Activated T-helper 1 cell treated with anti-CD3 and anti-CD28 coated beads, Interleukin-12 subunit alpha, Interleukin-12 subunit beta, Interleukin-2, Interleukin-4 antibody, amounts not matched to agents 30 ng/mL and 10 ng/mL and 1 ng/mL, durations not matched to agents 14 hours and 24 hours and 36 hours (primary cell): ENCODE measurements at regions not wholly inside any gene's neighbourhood (a gene's known extent, or its start where the extent isn't known, plus 50 kb on each side); places are given as distances from the start of the nearest gene placed in this dataset.

Source experiments
- DNase-seq: peaks from one replicate; pipeline ENCODE4 v3.0.0; 2021; ENCODE audit warnings: low spot score
- H3K27ac Mint-ChIP-seq: one replicate; pipeline ENCODE4 v1.8.0; 2021; ENCODE audit warnings: mild to moderate bottlenecking, mixed read lengths
- H3K27me3 Mint-ChIP-seq: one replicate; pipeline ENCODE4 v1.8.0; 2022; ENCODE audit warnings: mild to moderate bottlenecking, moderate library complexity, mixed read lengths; ENCODE audit not compliant: insufficient read depth
- H3K36me3 Mint-ChIP-seq: one replicate; pipeline ENCODE4 v1.8.0; 2021; ENCODE audit warnings: low read depth, mixed read lengths
- H3K4me1 Mint-ChIP-seq: one replicate; pipeline ENCODE4 v1.8.0; 2021; ENCODE audit warnings: low read depth, mixed read lengths
- H3K4me3 Mint-ChIP-seq: one replicate; pipeline ENCODE4 v1.8.0; 2021; ENCODE audit warnings: mild to moderate bottlenecking, moderate library complexity, mixed read lengths
- H3K9me3 Mint-ChIP-seq: one replicate; pipeline ENCODE4 v1.8.0; 2021; ENCODE audit warnings: mixed read lengths
- intact Hi-C: fragments of 100-400 bp; cut with micrococcal nuclease; formaldehyde crosslinking; loops from one replicate; pipeline ENCODE4 v1.15.1; 2024

DNA sequence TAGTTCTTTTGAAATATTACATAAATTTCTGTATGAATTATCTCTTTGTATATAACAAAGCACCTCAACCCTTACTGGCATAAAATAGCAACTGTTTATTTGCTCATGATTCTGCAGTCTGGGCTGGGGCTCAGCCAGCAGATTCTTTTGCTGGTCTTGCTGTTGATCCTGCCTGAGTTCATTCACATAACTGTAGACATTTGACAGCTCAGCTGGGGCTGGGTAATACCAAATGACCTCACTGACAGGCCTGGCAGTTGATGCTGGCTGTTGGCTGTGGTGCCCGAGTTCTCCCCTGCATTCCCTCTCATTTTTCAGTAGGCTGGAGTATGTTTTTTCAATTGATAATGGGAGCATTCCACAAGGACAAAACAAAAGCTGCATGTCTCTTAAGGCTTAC, 449.9 kb upstream of the GOLIM4 start:
- Mint-ChIP-seq H3K27me3 (no peaks in the 10 kb centered on the region), H3K4me3 (no peak overlapping the region), H3K36me3 (no peaks in the 10 kb centered on the region), H3K27ac (no peak overlapping the region), H3K4me1 (no peaks in the 10 kb centered on the region), H3K9me3 (no peaks in the 10 kb centered on the region)
- intact Hi-C loops = no loop called here
- no peak for DNase-seq

GRCh38 chr3:168544097-168544957, 448.6 kb upstream of the GOLIM4 start:
- intact Hi-C loops = no loop called here
- Mint-ChIP-seq H3K36me3 (no peaks in the 10 kb centered on the region), H3K27ac (no peak overlapping the region)

DNA sequence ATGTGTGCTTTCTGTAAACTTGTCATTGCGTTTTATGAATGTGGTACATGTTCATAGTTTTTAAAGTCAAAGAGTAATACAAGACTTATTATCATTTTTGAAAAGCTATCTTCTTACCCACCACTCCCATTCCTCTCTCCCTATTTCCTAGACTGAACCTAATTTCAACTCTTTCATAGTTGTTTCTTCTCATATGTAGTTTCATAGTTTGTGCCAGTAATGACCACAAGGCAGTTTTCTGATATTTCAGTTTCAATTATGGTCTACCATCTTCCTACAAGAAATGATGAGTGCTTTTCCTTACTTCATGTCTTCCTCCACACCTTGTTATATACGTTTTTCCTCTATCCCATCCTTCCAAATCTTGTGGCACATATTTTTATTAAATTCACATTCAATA, 445.0 kb upstream of the GOLIM4 start:
- DNase-seq = no peak
- Mint-ChIP-seq H3K4me1 (no peaks in the 10 kb centered on the region), H3K9me3 (no peaks in the 10 kb centered on the region), H3K27me3 (no peaks in the 10 kb centered on the region), H3K4me3 (no peak overlapping the region), H3K27ac (no peak overlapping the region), H3K36me3 (no peaks in the 10 kb centered on the region)
- intact Hi-C loops = no loop called here

More at GRCh38 chr3:168544097-168544957, 448.6 kb upstream of the GOLIM4 start:
- Mint-ChIP-seq H3K4me1 (no peaks in the 10 kb centered on the region), H3K27me3 (no peaks in the 10 kb centered on the region), H3K9me3 (no peaks in the 10 kb centered on the region), H3K4me3 (no peak overlapping the region)
- no peak for DNase-seq

DNA sequence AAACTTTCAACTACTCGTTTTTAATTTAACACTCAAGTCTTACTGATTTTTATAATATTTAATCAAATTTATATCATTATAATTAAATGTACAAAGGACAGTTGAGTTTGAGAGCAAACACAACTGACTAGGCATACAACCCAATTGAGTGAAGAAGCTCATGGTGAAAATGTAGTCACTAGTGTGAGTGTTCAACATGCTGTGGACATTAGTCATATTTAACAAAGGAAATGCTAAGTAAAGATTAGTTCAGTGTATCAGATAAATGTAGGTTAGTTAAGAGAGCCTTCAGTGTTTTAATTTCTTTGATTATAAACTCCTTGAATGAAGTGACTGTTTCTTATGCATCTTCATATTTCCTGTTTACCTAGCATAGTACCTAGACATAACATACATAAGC, 444.2 kb upstream of the GOLIM4 start:
- no peak overlapping the region for H3K4me3 Mint-ChIP-seq

DNA sequence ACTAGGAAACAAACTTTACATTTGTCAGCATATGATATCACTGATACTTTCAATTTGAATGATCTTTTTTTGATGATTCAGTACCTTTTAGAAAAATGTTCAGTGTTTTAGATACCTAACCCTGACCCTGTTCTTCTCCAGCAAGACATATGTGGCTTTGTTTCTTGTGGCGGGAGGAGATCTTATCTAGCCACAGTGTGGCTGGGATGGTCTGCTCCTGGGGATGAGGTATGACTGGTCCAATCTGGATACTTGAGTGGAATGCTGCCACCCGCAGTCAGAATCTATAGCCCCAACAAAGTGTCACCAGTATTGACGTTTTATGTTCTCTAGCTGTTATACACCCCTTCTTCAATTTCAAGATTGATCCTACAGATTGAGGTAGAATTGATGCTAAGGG, 439.0 kb upstream of the GOLIM4 start:
- no peaks in the 10 kb centered on the region for H3K9me3 Mint-ChIP-seq
- no peak overlapping the region for H3K27ac Mint-ChIP-seq
- DNase-seq = no peak
- intact Hi-C loops = no loop called here
- H3K4me1 Mint-ChIP-seq = no peaks in the 10 kb centered on the region
- no peaks in the 10 kb centered on the region for H3K27me3 Mint-ChIP-seq
- no peaks in the 10 kb centered on the region for H3K36me3 Mint-ChIP-seq
- no peak overlapping the region for H3K4me3 Mint-ChIP-seq

More for the DNA sequence above, 444.2 kb upstream of the GOLIM4 start:
- Mint-ChIP-seq H3K9me3 (no peaks in the 10 kb centered on the region), H3K27me3 (no peaks in the 10 kb centered on the region), H3K36me3 (no peaks in the 10 kb centered on the region), H3K27ac (no peak overlapping the region), H3K4me1 (no peaks in the 10 kb centered on the region)
- intact Hi-C loops = no loop called here
- DNase-seq = no peak

DNA sequence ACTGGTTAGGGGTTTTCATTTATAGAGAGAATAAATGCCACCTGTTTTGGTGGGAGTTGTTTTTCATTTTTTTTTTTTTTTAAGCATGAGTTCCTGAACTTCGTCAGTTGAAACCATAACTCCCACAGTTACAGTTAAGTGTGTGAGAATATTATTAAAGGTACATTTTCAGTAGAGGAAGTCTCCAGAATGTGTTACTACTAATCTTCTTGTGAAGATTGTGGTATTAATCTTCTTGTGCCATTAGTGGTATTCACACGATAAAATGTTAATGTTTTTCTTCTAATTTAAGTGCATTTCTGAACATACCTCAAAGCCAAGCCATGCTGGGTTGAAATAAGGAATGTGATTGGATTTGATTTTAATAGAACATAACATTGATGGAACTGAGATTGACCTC, 437.9 kb upstream of the GOLIM4 start:
- Mint-ChIP-seq H3K27ac (no peak overlapping the region), H3K4me3 (no peak overlapping the region), H3K4me1 (no peaks in the 10 kb centered on the region), H3K27me3 (no peaks in the 10 kb centered on the region), H3K9me3 (no peaks in the 10 kb centered on the region), H3K36me3 (no peaks in the 10 kb centered on the region)
- intact Hi-C loops = no loop called here
- no peak for DNase-seq

DNA sequence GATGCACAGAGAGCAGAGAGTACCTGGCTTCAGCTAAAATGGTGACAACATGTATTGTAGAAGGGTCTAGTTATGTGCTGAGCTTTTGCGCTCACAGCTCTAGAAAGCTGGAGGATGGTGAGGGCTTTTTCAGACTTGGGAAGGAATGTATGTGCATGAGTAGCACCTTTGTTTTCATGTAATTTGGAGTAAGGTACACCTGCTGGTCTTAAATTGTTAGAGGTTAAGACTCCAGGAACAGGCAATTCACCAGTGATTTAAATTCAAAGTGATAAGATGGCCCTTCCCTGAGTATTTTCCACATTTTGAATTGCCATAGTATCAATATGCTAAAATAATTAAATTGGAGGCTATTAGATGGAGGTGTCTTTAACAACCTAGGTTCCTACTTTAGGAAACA, 436.4 kb upstream of the GOLIM4 start:
- intact Hi-C loops = no loop called here
- no peak overlapping the region for H3K27ac Mint-ChIP-seq
- H3K9me3 Mint-ChIP-seq = no peaks in the 10 kb centered on the region
- no peaks in the 10 kb centered on the region for H3K4me1 Mint-ChIP-seq
- no peaks in the 10 kb centered on the region for H3K36me3 Mint-ChIP-seq
- H3K4me3 Mint-ChIP-seq = no peak overlapping the region
- DNase-seq = no peak
- no peaks in the 10 kb centered on the region for H3K27me3 Mint-ChIP-seq

DNA sequence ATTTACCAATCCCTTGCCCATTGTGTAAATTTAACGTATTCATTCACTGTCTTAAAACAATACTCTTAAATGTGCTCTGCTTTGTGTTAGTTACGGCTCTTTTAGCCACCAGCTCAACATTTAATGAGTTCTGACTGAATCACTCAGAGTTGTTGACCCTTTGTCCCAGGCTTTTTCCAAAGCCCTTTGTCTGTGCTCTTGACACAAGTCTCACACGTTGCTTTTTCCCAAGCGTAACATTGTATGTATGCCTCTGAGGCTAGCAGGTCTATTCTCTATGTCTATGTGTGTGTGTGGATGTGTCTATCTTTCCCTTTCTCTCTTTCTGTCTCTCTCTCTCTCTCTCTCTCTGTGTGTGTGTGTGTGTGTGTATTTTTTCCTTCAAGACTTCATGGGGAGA, 435.4 kb upstream of the GOLIM4 start:
- no peaks in the 10 kb centered on the region for H3K9me3 Mint-ChIP-seq
- no peaks in the 10 kb centered on the region for H3K4me1 Mint-ChIP-seq
- no peak overlapping the region for H3K4me3 Mint-ChIP-seq
- no peak overlapping the region for H3K27ac Mint-ChIP-seq
- intact Hi-C loops = no loop called here
- H3K36me3 Mint-ChIP-seq = no peaks in the 10 kb centered on the region
- H3K27me3 Mint-ChIP-seq = no peaks in the 10 kb centered on the region
- DNase-seq = no peak

DNA sequence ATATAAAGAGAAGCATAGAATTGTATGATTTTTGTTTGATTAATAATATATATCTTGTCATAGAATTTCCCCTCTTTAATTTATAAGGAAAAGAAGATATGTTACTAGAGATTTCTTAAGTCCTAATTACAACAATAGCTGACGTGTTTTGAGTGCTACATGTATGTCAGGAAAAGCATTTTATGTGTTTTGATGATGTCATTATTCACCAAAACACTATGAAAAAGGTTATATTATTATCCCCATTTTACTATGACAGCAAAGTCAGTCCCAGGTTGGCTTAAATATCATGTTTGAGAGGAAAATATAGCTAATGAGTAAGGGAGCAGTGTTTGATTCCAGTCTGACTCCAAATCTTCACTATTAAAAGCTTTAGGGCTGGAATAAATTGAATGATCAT, 428.4 kb upstream of the GOLIM4 start:
- Mint-ChIP-seq H3K4me3 (no peak overlapping the region), H3K36me3 (no peaks in the 10 kb centered on the region), H3K27me3 (no peaks in the 10 kb centered on the region), H3K4me1 (no peaks in the 10 kb centered on the region), H3K27ac (no peak overlapping the region), H3K9me3 (no peaks in the 10 kb centered on the region)
- DNase-seq = no peak
- intact Hi-C loops = no loop called here

GRCh38 chr3:168517249-168518071, 421.7 kb upstream of the GOLIM4 start:
- Mint-ChIP-seq H3K9me3 (no peaks in the 10 kb centered on the region), H3K27me3 (no peaks in the 10 kb centered on the region), H3K27ac (no peak overlapping the region), H3K36me3 (no peaks in the 10 kb centered on the region), H3K4me3 (no peak overlapping the region), H3K4me1 (no peaks in the 10 kb centered on the region)
- no peak for DNase-seq
- intact Hi-C loops = no loop called here

- Mint-ChIP-seq H3K36me3 (no peaks in the 10 kb centered on the region), H3K4me3 (no peak overlapping the region), H3K27ac (no peak overlapping the region), H3K9me3 (no peaks in the 10 kb centered on the region), H3K27me3 (no peaks in the 10 kb centered on the region), H3K4me1 (no peaks in the 10 kb centered on the region)
- no peak for DNase-seq
- intact Hi-C loops = no loop called here
These were observed 418.5 kb upstream of the GOLIM4 start for GRCh38 chr3:168514252-168514651.

DNA sequence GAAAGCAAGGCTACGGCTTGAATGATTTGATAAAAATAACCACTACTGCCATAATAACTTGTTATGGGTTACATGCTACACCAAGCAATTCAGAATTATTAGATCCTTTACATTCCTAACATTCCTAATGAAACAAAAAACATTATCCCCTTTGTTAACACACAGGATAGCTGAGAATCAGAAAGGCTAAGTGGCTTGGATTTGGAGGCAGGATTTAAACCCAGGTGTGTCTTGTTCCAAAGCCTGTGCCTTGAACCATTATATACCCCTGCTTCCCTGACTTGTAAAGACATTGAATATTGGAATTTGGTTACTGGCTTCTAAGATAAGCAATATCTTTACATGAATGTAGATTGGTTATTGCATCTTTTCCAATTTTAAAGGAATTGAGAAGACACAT, 417.1 kb upstream of the GOLIM4 start:
- H3K4me3 Mint-ChIP-seq = no peak overlapping the region
- H3K4me1 Mint-ChIP-seq = no peaks in the 10 kb centered on the region
- intact Hi-C loops = no loop called here
- no peaks in the 10 kb centered on the region for H3K9me3 Mint-ChIP-seq
- DNase-seq = no peak
- H3K27ac Mint-ChIP-seq = no peak overlapping the region
- H3K36me3 Mint-ChIP-seq = no peaks in the 10 kb centered on the region
- no peaks in the 10 kb centered on the region for H3K27me3 Mint-ChIP-seq

DNA sequence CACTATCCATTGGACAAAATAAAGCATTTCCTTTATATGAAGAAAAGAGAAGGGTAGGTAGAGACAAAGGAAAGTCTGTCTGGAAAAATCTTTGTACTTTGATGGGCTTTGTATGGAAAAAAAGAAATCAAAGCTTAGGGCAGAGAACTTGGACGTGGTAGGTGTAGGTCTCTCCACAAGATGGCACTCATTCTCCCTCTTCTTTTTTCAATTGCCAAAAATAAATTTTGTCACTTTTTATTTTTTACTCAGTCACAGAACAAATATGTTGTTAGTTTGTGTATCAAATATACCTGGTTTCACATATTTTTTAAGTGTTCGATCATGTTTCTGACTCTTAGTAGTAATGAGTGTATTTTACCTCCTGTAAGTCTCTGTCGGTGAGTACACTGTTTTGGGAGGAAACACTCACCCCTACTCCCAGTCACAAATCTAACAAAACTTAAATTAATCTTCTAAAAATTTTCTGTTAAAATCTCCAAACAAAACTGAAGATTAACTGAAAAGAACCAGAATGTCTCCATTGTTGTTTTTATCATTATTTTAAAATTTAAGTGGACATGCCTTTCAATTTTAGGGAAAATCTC, 415.8 kb upstream of the GOLIM4 start:
- no peak overlapping the region for H3K27ac Mint-ChIP-seq
- H3K36me3 Mint-ChIP-seq = no peaks in the 10 kb centered on the region
- no peaks in the 10 kb centered on the region for H3K4me1 Mint-ChIP-seq
- intact Hi-C loops = no loop called here
- no peaks in the 10 kb centered on the region for H3K9me3 Mint-ChIP-seq
- H3K27me3 Mint-ChIP-seq = no peaks in the 10 kb centered on the region
- no peak for DNase-seq
- no peak overlapping the region for H3K4me3 Mint-ChIP-seq
